SH-SY5Y (cell line): ENCODE measurements at regions not wholly inside any gene's neighbourhood (a gene's known extent, or its start where the extent isn't known, plus 50 kb on each side); places are given as distances from the start of the nearest gene placed in this dataset.

Experiments used
- GATA2 ChIP-seq: IDR thresholded peaks from 2 replicates; pipeline ENCODE4 v1.6.1; 2011; ENCODE audit warnings: mild to moderate bottlenecking, low read depth, low read length
- GATA3 ChIP-seq: IDR thresholded peaks from 2 replicates; pipeline ENCODE4 v1.6.1; 2011; ENCODE audit warnings: low read depth, mild to moderate bottlenecking, low read length, moderate library complexity

GRCh38 chr1:88036345-88037014 lies 647.6 kb upstream of the PKN2 start:
- TF ChIP-seq GATA2: no peak
- no peak for TF ChIP-seq GATA3

- TF ChIP-seq GATA3: no peak
- TF ChIP-seq GATA2: no peak
These were observed 644.8 kb upstream of the PKN2 start for GRCh38 chr1:88039240-88039639.

DNA sequence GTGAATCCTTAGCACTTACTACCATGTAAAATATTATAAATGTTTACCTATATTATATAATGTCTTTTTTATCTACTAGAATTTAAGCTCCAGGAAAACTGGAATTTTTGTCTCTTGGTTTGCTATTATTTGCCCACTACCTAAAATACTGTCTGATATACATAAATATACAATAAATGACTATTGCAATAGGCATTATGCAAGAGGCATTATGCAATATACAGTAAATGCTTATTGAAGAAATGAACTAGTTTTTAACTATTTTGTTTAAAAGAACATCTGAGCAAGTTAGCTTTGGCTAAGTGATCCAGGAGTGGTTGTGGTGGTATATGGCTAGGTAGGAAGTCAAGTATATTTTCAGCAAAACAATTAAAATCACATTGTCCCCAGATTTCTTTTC lies 640.2 kb upstream of the PKN2 start:
- TF ChIP-seq GATA2 (no peak), GATA3 (no peak)

DNA sequence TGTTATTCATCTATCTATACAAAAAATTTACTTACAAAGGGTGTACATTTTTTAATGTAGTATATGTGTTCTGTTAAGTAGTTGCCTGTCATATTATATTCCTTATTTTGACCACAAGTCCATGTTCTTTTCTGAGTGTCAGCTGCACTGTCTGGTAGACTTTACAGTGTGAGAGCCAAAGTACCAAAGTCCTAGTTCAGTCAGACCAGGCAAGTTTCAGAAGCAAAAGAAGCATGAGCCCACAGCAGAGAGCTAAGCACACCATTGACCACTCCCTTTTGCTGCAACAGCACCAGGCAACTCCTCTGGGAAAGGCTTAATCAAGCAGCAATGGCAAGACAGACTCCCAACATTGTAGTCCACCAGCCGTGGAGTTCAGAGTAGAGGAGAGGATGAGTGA lies 631.9 kb upstream of the PKN2 start:
- TF ChIP-seq GATA3: no peak

DNA sequence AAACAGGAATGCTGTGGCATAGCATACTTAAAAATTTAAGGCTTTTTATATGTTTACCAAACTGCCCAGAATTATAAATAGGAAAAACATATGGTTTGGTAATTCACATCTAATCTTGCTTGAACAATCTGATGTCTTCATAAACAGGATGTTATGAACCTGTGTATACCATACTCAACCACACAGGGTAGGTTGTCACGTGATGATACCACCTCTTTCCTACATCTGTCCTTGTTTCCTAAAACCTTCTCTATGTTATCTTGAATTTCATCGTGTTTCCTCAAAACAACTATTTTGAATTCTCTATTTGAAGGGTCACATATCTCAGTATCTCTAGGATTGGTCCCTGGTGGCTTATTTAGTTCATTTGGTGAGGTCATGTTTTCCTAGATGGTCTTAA lies 631.0 kb upstream of the PKN2 start:
- no peak for TF ChIP-seq GATA3
- TF ChIP-seq GATA2: no peak

GRCh38 chr1:88056881-88057280 lies 627.2 kb upstream of the PKN2 start:
- TF ChIP-seq GATA3 (no peak), GATA2 (no peak)

GRCh38 chr1:88058205-88058604 lies 625.9 kb upstream of the PKN2 start:
- TF ChIP-seq GATA2 (no peak), GATA3 (no peak)

DNA sequence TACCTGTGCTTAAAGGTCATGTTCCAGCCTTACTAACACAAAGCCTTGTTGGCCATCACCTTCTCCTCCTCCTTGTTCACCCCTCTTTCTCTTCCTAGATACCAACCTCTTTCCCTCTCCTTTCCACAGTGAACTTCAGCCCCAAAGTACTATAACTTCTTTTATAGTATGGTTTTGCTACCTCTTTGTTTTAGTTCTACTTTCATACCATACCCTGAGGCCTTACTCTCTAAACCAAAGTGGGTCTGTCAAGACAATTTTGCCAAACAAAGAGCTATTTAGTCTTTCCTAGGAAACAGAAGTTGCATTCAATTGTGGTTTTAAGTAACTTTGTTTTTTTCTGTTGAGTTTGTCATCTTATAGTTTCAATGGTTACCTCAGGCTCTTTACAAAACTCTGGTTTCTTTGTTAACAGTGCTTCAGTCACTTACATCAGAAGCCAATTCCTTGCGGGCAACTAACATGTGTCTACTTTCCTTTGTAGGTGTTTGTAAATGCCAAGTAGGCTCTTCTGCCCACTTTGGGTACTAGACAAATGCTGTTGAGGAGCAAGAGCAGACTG lies 623.9 kb upstream of the PKN2 start:
- TF ChIP-seq GATA3 (no peak), GATA2 (no peak)

- no peak for TF ChIP-seq GATA3
- TF ChIP-seq GATA2: no peak
These were observed 623.2 kb upstream of the PKN2 start for GRCh38 chr1:88060750-88061491.

DNA sequence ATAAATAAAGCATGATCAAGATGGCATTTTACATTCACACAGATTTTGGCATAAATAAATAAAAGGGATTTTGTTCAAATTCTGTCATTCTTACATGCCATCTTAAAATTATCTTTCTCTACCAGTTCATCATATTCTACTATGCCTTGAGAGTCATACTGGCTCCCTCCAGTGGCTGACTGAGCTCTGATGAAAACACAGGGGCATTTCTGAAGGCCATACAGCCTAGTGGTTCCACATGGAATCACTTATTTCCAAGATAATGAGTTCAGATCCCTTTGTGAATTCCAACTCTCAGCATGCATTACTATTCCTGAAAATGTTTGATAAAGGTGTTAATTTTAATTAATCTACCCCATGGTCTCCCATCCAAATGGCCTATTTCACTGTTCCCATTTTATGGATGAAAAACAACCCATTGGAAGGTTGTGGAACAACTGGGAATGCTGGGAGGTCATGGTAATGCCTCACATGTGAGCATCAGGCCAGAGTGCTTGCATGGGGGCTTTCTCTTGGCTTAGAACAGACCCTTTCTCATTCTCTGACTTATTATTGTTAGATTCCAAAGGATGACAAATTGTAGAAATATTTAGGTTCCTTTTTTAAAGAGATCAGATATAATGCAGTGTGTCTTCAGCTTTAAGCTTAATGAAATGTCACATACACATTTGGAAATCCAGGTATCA lies 622.4 kb upstream of the PKN2 start:
- TF ChIP-seq GATA3 (no peak), GATA2 (no peak)

- TF ChIP-seq GATA3 (no peak), GATA2 (no peak)
These were observed 621.4 kb upstream of the PKN2 start for GRCh38 chr1:88062650-88063153.

DNA sequence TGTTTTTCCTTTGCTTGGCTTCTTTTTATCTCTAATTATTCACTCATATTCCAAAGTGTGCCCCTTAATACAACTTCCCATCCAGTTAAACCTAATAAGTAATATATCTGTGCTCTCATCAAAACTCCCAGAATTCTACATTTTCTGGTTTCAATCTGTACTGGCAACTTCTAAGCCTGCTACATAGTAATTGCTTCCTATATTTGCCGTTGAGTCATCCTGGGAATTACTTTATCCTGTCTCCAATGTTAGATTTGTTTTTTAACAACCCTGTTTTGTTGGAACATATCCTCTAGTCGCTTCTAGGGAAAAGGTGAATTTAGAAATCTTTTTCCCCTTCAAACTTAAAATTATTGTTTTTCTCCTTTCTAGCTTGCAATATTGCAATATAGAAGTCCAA lies 620.5 kb upstream of the PKN2 start:
- no peak for TF ChIP-seq GATA2
- no peak for TF ChIP-seq GATA3

DNA sequence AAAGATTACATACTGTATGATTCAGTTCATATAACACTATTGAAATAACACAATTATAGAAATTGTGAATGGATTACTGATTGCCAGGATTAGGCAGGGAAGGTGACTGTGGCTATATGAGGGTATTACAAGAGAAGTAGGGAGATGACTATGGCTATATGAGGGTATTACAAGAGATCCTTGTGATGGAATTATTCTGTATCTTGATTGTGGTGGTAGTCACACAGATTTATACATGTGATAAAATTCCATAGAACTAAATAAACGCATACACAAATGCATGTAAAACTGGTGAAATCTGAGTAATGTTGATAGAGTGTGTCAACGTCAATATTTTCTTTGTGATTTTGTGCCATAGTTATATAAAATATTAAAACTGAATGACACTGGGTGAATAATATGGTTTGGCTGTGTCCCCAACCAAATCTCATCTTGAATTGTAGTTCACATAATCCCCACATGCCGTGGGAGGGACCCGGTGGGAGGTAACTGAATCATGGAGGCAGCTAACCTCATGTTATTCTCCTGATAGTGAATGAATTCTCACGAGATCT lies 615.6 kb upstream of the PKN2 start:
- TF ChIP-seq GATA2 (no peak), GATA3 (no peak)

DNA sequence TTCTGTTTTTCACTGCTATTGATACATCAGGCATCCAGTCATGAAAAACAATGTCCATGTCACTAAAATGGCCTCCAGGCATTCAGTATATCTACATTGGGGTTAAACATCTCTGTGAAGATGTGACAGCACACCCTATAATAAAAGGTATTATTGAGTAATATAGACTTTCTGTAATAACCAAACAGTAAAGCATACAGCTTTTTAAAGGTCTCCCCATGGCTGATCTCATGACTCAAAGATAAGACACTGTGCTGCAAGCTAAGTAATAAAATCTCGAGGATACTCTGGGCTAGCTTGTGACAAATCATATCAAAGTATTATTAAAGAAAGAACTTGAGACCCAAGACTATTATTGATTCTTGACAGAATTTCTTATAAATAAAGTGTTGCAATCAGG lies 613.1 kb upstream of the PKN2 start:
- TF ChIP-seq GATA2: no peak
- no peak for TF ChIP-seq GATA3

GRCh38 chr1:88074661-88075060 lies 609.4 kb upstream of the PKN2 start:
- TF ChIP-seq GATA3: no peak
- TF ChIP-seq GATA2: no peak

DNA sequence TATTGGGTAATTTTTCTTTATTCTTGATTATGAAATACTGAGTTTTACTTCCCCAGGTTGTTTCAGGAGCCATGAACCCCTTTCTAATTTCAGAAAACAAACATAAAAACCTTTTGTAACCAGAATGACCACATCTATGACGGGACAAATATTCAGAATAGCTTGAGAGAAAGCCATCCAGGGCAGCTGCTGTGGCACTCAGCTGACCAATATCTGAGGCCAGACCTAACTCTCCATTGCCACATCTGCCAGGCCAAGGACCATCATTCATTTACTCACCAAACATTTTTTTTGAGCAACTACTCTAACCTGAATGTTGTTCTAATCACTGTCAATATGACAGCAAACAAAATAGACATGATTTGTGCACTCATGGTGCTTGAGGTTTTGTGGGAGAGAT lies 608.3 kb upstream of the PKN2 start:
- no peak for TF ChIP-seq GATA2
- no peak for TF ChIP-seq GATA3
